ENCODE measurements at regions not wholly inside any gene's neighbourhood (a gene's known extent, or its start where the extent isn't known, plus 50 kb on each side); places are given as distances from the start of the nearest gene placed in this dataset.

- Histone ChIP-seq H3K4me2 (replicated peaks; ENCODE audit: low read depth, low read length, poor library complexity, severe bottlenecking) (peak overlapping the region; percentile 96), H2AFZ (ENCODE audit: insufficient read depth, low read depth, low read length, poor library complexity, severe bottlenecking) (peak overlapping the region; percentile 92), H3K27me3 (replicated peaks in 1 of 4; ENCODE audit: control extremely low read depth in 1 of 4, control insufficient read depth in 3 of 4, insufficient read depth in 4 of 4, low read length in 3 of 4) (no peaks in the 10 kb centered on the region), H3K9me3 (ENCODE audit: control extremely low read depth in 1 of 3, control insufficient read depth in 2 of 3, insufficient read depth in 1 of 3, low read length in 2 of 3) (no peaks in the 10 kb centered on the region), H3K9ac (ENCODE audit: low read length) (peak overlapping the region; percentile 78), H3K4me3 (ENCODE audit: control extremely low read depth in 1 of 5, extremely low read depth in 1 of 5, insufficient read depth in 1 of 5, low read depth in 2 of 5, low read length in 4 of 5) (peak overlapping the region; percentile 44 to 80 (median 70)), H3K36me3 (replicated peaks in 1 of 2; ENCODE audit: control extremely low read depth in 1 of 2, control insufficient read depth in 1 of 2, extremely low read depth in 1 of 2, insufficient read depth in 2 of 2, low read length in 1 of 2) (no peaks in the 10 kb centered on the region), H3K27ac (ENCODE audit: low read length in 2 of 2) (peak overlapping the region; percentile 71 to 78), H3K4me1 (ENCODE audit: control insufficient read depth in 2 of 2, insufficient read depth in 2 of 2, low read length in 2 of 2) (peaks cover 38 to 39% of the 10 kb centered on the region in 2 donors), H4K20me1 (ENCODE audit: control insufficient read depth, insufficient read depth, low read length, poor library complexity, severe bottlenecking) (no peaks in the 10 kb centered on the region), H3K79me2 (ENCODE audit: control insufficient read depth, insufficient read depth, low read length) (no peaks in the 10 kb centered on the region)
- ChIA-PET CTCF (interaction anchor here (0.8 to 5.4 kb wide), 12 partner anchors 10 to 244 kb away, joined by 3 to 55 read pairs (median 5); no protein-coding TSS in a partner anchor), POLR2A (interaction anchor here (0.6 to 2.9 kb wide), 4 partner anchors 33 to 94 kb away, joined by 3 to 27 read pairs (median 8); partner anchors contain the start of gene BBX)
- peak; percentile 72 for DNase-seq
- H3K4me3 Mint-ChIP-seq, result peak overlapping the region; percentile 97
- intact Hi-C loops (cut with micrococcal nuclease), result loop anchor here (1.0 to 10.0 kb wide), 2 partner anchors 93 to 1163 kb away; no protein-coding TSS in a partner anchor
- peak; percentile 67 for ATAC-seq (ENCODE audit: low read depth)
- H3K27ac Mint-ChIP-seq, result peak overlapping the region; percentile 96
- peaks cover 2% of the 10 kb centered on the region for H3K27me3 Mint-ChIP-seq
- H3K4me1 Mint-ChIP-seq, result peaks cover 46% of the 10 kb centered on the region
- under 1% methylated on average over 82 of the region's 83 CpGs for WGBS (ENCODE audit: insufficient coverage)
- no peaks in the 10 kb centered on the region for H3K9me3 Mint-ChIP-seq (ENCODE audit: insufficient read depth)
- TF ChIP-seq, protein P1, sequence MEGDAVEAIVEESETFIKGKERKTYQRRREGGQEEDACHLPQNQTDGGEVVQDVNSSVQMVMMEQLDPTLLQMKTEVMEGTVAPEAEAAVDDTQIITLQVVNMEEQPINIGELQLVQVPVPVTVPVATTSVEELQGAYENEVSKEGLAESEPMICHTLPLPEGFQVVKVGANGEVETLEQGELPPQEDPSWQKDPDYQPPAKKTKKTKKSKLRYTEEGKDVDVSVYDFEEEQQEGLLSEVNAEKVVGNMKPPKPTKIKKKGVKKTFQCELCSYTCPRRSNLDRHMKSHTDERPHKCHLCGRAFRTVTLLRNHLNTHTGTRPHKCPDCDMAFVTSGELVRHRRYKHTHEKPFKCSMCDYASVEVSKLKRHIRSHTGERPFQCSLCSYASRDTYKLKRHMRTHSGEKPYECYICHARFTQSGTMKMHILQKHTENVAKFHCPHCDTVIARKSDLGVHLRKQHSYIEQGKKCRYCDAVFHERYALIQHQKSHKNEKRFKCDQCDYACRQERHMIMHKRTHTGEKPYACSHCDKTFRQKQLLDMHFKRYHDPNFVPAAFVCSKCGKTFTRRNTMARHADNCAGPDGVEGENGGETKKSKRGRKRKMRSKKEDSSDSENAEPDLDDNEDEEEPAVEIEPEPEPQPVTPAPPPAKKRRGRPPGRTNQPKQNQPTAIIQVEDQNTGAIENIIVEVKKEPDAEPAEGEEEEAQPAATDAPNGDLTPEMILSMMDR (IDR thresholded peaks at IDR 0.05), result no peak
- TF ChIP-seq EZH2 (IDR thresholded peaks at IDR 0.05; ENCODE audit: borderline replicate concordance, insufficient read depth, low read depth, low read length, poor library complexity, severe bottlenecking), result no peak
Observed at GRCh38 chr3:107431246-107432012, 54.2 kb downstream of the CCDC54 start.

Measured in B cell (primary cell).